ENCODE measurements at regions not wholly inside any gene's neighbourhood (a gene's known extent, or its start where the extent isn't known, plus 50 kb on each side); places are given as distances from the start of the nearest gene placed in this dataset.

DNA sequence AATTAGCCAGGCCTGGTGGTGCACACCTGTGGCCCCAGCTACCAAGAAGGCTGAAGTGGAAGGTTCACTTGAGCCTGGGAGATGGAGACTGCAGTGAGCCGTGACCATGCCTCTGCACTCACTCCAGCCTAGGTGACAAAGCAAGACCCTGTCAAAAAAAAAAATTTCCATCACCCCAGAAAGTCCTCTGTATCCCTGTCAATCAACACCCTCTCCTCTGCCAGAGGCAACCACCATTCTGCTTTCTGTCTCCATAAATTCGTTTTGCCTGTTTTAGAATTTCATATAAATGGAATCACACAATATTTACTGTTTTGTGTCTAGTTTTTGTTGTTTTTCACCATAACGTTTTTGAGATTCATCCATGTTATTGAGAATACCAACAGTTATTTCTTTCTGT lies 141.6 kb upstream of the SLC45A1 start:
- no peak overlapping the region for H4K8ac ChIP-seq (ENCODE audit: low read depth in 2 of 2, low read length in 2 of 2)
- DNase-seq, result no peak
- no peak overlapping the region for H3K4me3 ChIP-seq (ENCODE audit: insufficient read depth, low read depth, low read length)
- H2BK20ac ChIP-seq (ENCODE audit: low read depth, low read length), result no peak overlapping the region
- H3K18ac ChIP-seq (ENCODE audit: low read depth, low read length), result no peak overlapping the region
- no peak overlapping the region for H2BK120ac ChIP-seq (ENCODE audit: low read depth, low read length)
- no peak overlapping the region for H2AFZ ChIP-seq (replicated peaks; ENCODE audit: low read length, poor library complexity)
- H4K5ac ChIP-seq (ENCODE audit: low read depth, low read length), result no peak overlapping the region
- H3K14ac ChIP-seq (replicated peaks; ENCODE audit: low read depth, low read length), result no peak overlapping the region
- H2AK5ac ChIP-seq (ENCODE audit: low read depth, low read length), result no peak overlapping the region
- H3K23ac ChIP-seq (ENCODE audit: low read depth, low read length), result no peak overlapping the region
- no peak overlapping the region for H3K56ac ChIP-seq (ENCODE audit: extremely low read depth, insufficient read depth, low read length)
- no peaks in the 10 kb centered on the region for H3K36me3 ChIP-seq (ENCODE audit: control insufficient read depth, insufficient read depth, low read length)
- H3K4me1 ChIP-seq (ENCODE audit: control insufficient read depth, insufficient read depth, low read length), result peaks cover 2% of the 10 kb centered on the region
- no peak overlapping the region for H4K91ac ChIP-seq (ENCODE audit: insufficient read depth, low read depth, low read length)
- H3K9ac ChIP-seq (ENCODE audit: low read depth, low read length), result no peak overlapping the region
- H3K4me2 ChIP-seq (ENCODE audit: low read depth, low read length), result no peak overlapping the region
- ChIA-PET CTCF (no interaction called here), POLR2A (ENCODE audit: unreplicated experiment) (no interaction called here)
- H2BK5ac ChIP-seq (ENCODE audit: low read depth, low read length, poor library complexity, severe bottlenecking), result no peak overlapping the region
- H3K4ac ChIP-seq (ENCODE audit: low read depth, low read length), result no peak overlapping the region
- H3K9me1 ChIP-seq (ENCODE audit: insufficient read depth, low read length), result no peaks in the 10 kb centered on the region; the same call in 1 of the 2 replicates
- WGBS, 2 experiments (ENCODE audit: extremely low coverage in 2 of 2, insufficient read length in 1 of 2), result no CpG with 5 or more reads among the region's 3 CpGs
- H3K27ac ChIP-seq (ENCODE audit: insufficient read depth, low read length), result no peak overlapping the region
- no peak for ATAC-seq (ENCODE audit: low read depth)
- in situ Hi-C loops (cut with MboI; ENCODE audit: low sequenced_read_pairs) (no loop called here), intact Hi-C loops (cut with micrococcal nuclease) (no loop called here), dilution Hi-C loops (cut with HindIII; ENCODE audit: low sequenced_read_pairs, unreplicated experiment) (no loop called here)
- no TSS peak for BruUV-seq (replicated peaks)
- H3K9me3 ChIP-seq (ENCODE audit: control insufficient read depth, insufficient read depth, low read length), result peaks cover 10% of the 10 kb centered on the region
- no peaks in the 10 kb centered on the region for H3K79me1 ChIP-seq (ENCODE audit: low read depth in 1 of 2, low read length in 2 of 2)
- H2AK9ac ChIP-seq (replicated peaks; ENCODE audit: low read depth, low read length, poor library complexity), result no peak overlapping the region
- H3K27me3 ChIP-seq (ENCODE audit: control insufficient read depth, insufficient read depth, low read length), result no peaks in the 10 kb centered on the region
- H2BK15ac ChIP-seq (ENCODE audit: low read depth, low read length), result no peak overlapping the region; the same call in 2 of the 3 replicates
- H4K20me1 ChIP-seq (ENCODE audit: insufficient read depth, low read length), result no peaks in the 10 kb centered on the region
- no peak for TF ChIP-seq CHD1 (IDR thresholded peaks at IDR 0.05; ENCODE audit: low read depth, low read length)
- no peak for TF ChIP-seq POLR2A (IDR thresholded peaks at IDR 0.05; ENCODE audit: low read depth, low read length)
- TF ChIP-seq, protein P1, sequence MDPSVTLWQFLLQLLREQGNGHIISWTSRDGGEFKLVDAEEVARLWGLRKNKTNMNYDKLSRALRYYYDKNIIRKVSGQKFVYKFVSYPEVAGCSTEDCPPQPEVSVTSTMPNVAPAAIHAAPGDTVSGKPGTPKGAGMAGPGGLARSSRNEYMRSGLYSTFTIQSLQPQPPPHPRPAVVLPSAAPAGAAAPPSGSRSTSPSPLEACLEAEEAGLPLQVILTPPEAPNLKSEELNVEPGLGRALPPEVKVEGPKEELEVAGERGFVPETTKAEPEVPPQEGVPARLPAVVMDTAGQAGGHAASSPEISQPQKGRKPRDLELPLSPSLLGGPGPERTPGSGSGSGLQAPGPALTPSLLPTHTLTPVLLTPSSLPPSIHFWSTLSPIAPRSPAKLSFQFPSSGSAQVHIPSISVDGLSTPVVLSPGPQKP (IDR thresholded peaks at IDR 0.05; ENCODE audit: borderline replicate concordance, low read depth, low read length), result no peak
- no peak for TF ChIP-seq NFE2L2 (IDR thresholded peaks at IDR 0.05; ENCODE audit: low read depth, low read length)
- TF ChIP-seq, protein P2, sequence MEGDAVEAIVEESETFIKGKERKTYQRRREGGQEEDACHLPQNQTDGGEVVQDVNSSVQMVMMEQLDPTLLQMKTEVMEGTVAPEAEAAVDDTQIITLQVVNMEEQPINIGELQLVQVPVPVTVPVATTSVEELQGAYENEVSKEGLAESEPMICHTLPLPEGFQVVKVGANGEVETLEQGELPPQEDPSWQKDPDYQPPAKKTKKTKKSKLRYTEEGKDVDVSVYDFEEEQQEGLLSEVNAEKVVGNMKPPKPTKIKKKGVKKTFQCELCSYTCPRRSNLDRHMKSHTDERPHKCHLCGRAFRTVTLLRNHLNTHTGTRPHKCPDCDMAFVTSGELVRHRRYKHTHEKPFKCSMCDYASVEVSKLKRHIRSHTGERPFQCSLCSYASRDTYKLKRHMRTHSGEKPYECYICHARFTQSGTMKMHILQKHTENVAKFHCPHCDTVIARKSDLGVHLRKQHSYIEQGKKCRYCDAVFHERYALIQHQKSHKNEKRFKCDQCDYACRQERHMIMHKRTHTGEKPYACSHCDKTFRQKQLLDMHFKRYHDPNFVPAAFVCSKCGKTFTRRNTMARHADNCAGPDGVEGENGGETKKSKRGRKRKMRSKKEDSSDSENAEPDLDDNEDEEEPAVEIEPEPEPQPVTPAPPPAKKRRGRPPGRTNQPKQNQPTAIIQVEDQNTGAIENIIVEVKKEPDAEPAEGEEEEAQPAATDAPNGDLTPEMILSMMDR (conservative IDR thresholded peaks at IDR 0.05; ENCODE audit: low read depth, low read length), result no peak
- TF ChIP-seq SMC3 (IDR thresholded peaks at IDR 0.05; ENCODE audit: low read depth, low read length), result no peak
- no peak for TF ChIP-seq RFX5 (IDR thresholded peaks at IDR 0.05; ENCODE audit: low read depth, low read length)
- no peak for TF ChIP-seq CEBPB (IDR thresholded peaks at IDR 0.05; ENCODE audit: low read depth, low read length)
- TF ChIP-seq, protein P3, sequence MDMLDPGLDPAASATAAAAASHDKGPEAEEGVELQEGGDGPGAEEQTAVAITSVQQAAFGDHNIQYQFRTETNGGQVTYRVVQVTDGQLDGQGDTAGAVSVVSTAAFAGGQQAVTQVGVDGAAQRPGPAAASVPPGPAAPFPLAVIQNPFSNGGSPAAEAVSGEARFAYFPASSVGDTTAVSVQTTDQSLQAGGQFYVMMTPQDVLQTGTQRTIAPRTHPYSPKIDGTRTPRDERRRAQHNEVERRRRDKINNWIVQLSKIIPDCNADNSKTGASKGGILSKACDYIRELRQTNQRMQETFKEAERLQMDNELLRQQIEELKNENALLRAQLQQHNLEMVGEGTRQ (IDR thresholded peaks at IDR 0.05; ENCODE audit: low read depth, low read length), result no peak
- TF ChIP-seq MAFK (IDR thresholded peaks at IDR 0.05; ENCODE audit: low read depth, low read length), result no peak
- no peak for TF ChIP-seq MAZ (IDR thresholded peaks at IDR 0.05; ENCODE audit: borderline replicate concordance, low read depth, low read length)
- TF ChIP-seq BHLHE40 (IDR thresholded peaks at IDR 0.05; ENCODE audit: low read depth, low read length), result no peak
- no peak for TF ChIP-seq MXI1 (IDR thresholded peaks at IDR 0.05; ENCODE audit: borderline replicate concordance, low read depth, low read length)
- TF ChIP-seq RAD21 (IDR thresholded peaks at IDR 0.05; ENCODE audit: low read length), result no peak
- no peak for TF ChIP-seq RCOR1 (IDR thresholded peaks at IDR 0.05; ENCODE audit: insufficient replicate concordance, low read length)
- no peak for TF ChIP-seq FOS (IDR thresholded peaks at IDR 0.05; ENCODE audit: low read depth, low read length)
